Tibial nerve (tissue), 4 donors: ENCODE measurements at regions not wholly inside any gene's neighbourhood (a gene's known extent, or its start where the extent isn't known, plus 50 kb on each side); places are given as distances from the start of the nearest gene placed in this dataset.

Experiments
- DNase-seq, 2 donors: peaks; one replicate each; pipeline ENCODE4 v3.0.0-alpha.2; 2019; ENCODE audit warnings: low spot score in 2 of 2
- H3K27ac ChIP-seq, 4 donors: fragments of 200-600 bp; sonication (generic) in 3 of 4; one replicate each; pipeline ENCODE4 v1.5.1; 2017 to 2019; ENCODE audit warnings: mild to moderate bottlenecking in 1 of 4
- H3K27me3 ChIP-seq, 2 donors: fragments of 200-600 bp; sonication (generic) in 1 of 2; one replicate each; pipeline versions ENCODE4 v1.5.1 to v1.6.0; 2017 to 2019
- H3K36me3 ChIP-seq, 3 donors: fragments of 200-600 bp; sonication (generic); one replicate each; pipeline ENCODE4 v1.5.1; 2018 to 2019
- H3K4me1 ChIP-seq, 4 donors: fragments of 200-600 bp; sonication (generic) in 3 of 4; one replicate each; pipeline ENCODE4 v1.5.1; 2017 to 2019
- H3K4me3 ChIP-seq, 4 donors: fragments of 200-600 bp; sonication (generic) in 3 of 4; one replicate each; pipeline ENCODE4 v1.5.1; 2017 to 2019; ENCODE audit warnings: mild to moderate bottlenecking in 1 of 4, moderate library complexity in 1 of 4
- H3K9me3 ChIP-seq, 4 donors: fragments of 200-600 bp; sonication (generic) in 3 of 4; one replicate each; pipeline ENCODE4 v1.5.1; 2017 to 2019
- CTCF ChIP-seq, 5 experiments: fragments of 200-600 bp in 3 of 5; fragments of 450-650 bp in 2 of 5; sonication (generic) in 3 of 5; IDR thresholded peaks; one replicate each; pipeline ENCODE4 v1.5.1; 2016 to 2019; ENCODE audit warnings: antibody characterized with exemption in 5 of 5, mild to moderate bottlenecking in 3 of 5, moderate library complexity in 2 of 5
- EP300 ChIP-seq, 2 donors: sonication (generic); formaldehyde crosslinking; IDR thresholded peaks; one replicate each; pipeline ENCODE4 v1.6.1; 2017; ENCODE audit warnings: antibody characterized with exemption in 2 of 2, mild to moderate bottlenecking in 1 of 2
- POLR2A ChIP-seq, 2 donors: fragments of 450-650 bp; IDR thresholded peaks; one replicate each; pipeline ENCODE4 v1.6.1; 2017; ENCODE audit warnings: antibody characterized with exemption in 2 of 2, mild to moderate bottlenecking in 2 of 2, moderate library complexity in 2 of 2
- WGBS, 2 donors: methylation state at CpG; one replicate each; pipeline ENCODE4 v1.1.5; 2018; 5-methylcytosine and 5-hydroxymethylcytosine counted together

GRCh38 chr6:139640448-139640847 is 266.0 kb upstream of the CITED2 start:
- H3K36me3 ChIP-seq: no peaks in the 10 kb centered on the region
- no peak overlapping the region for H3K4me3 ChIP-seq
- H3K4me1 ChIP-seq: peaks cover 0 to 2% (median 0%) of the 10 kb centered on the region in 4 donors
- no peaks in the 10 kb centered on the region for H3K9me3 ChIP-seq
- 71 to 81% methylated on average over 3 of the region's 3 CpGs for WGBS, 2 donors
- TF ChIP-seq CTCF (IDR thresholded peaks at IDR 0.05) (no peak), EP300 (IDR thresholded peaks at IDR 0.05) (no peak), POLR2A (IDR thresholded peaks at IDR 0.05) (no peak)
- H3K27ac ChIP-seq: no peak overlapping the region
- no peaks in the 10 kb centered on the region for H3K27me3 ChIP-seq
- DNase-seq: no peak

GRCh38 chr6:139639507-139639906 is 265.1 kb upstream of the CITED2 start:
- DNase-seq: no peak
- Histone ChIP-seq H3K4me3 (no peak overlapping the region), H3K4me1 (no peaks in the 10 kb centered on the region), H3K9me3 (no peaks in the 10 kb centered on the region), H3K27me3 (no peaks in the 10 kb centered on the region), H3K27ac (no peak overlapping the region), H3K36me3 (no peaks in the 10 kb centered on the region)
- no peak for TF ChIP-seq CTCF (IDR thresholded peaks at IDR 0.05)
- no peak for TF ChIP-seq EP300 (IDR thresholded peaks at IDR 0.05)
- TF ChIP-seq POLR2A (IDR thresholded peaks at IDR 0.05): no peak
- 89 to 90% methylated on average over 5 of the region's 5 CpGs for WGBS, 2 donors

- Histone ChIP-seq H3K4me3 (no peak overlapping the region), H3K4me1 (no peaks in the 10 kb centered on the region), H3K27ac (no peak overlapping the region), H3K27me3 (no peaks in the 10 kb centered on the region), H3K9me3 (no peaks in the 10 kb centered on the region), H3K36me3 (no peaks in the 10 kb centered on the region)
- TF ChIP-seq POLR2A (IDR thresholded peaks at IDR 0.05): no peak
- TF ChIP-seq CTCF (IDR thresholded peaks at IDR 0.05): no peak
- TF ChIP-seq EP300 (IDR thresholded peaks at IDR 0.05): no peak
- WGBS, 2 donors: 81 to 86% methylated on average over 5 of the region's 5 CpGs
- DNase-seq: no peak
Measured at GRCh38 chr6:139638179-139638941, 263.9 kb upstream of the CITED2 start.

GRCh38 chr6:139637766-139638165 is 263.3 kb upstream of the CITED2 start:
- Histone ChIP-seq H3K27ac (no peak overlapping the region), H3K4me3 (no peak overlapping the region), H3K27me3 (no peaks in the 10 kb centered on the region), H3K36me3 (no peaks in the 10 kb centered on the region), H3K9me3 (no peaks in the 10 kb centered on the region), H3K4me1 (no peaks in the 10 kb centered on the region)
- no peak for TF ChIP-seq POLR2A (IDR thresholded peaks at IDR 0.05)
- no peak for TF ChIP-seq CTCF (IDR thresholded peaks at IDR 0.05)
- TF ChIP-seq EP300 (IDR thresholded peaks at IDR 0.05): no peak
- DNase-seq: no peak

GRCh38 chr6:139636391-139636790 is 261.9 kb upstream of the CITED2 start:
- H3K9me3 ChIP-seq: no peaks in the 10 kb centered on the region
- no peaks in the 10 kb centered on the region for H3K27me3 ChIP-seq
- no peak overlapping the region for H3K27ac ChIP-seq
- H3K4me1 ChIP-seq: no peaks in the 10 kb centered on the region
- TF ChIP-seq POLR2A (IDR thresholded peaks at IDR 0.05): no peak
- no peak for TF ChIP-seq EP300 (IDR thresholded peaks at IDR 0.05)
- no peak for TF ChIP-seq CTCF (IDR thresholded peaks at IDR 0.05)
- H3K36me3 ChIP-seq: no peaks in the 10 kb centered on the region
- DNase-seq: no peak
- WGBS, 2 donors: 88% methylated on average over 1 of the region's 1 CpG; no CpG with 5 or more reads in 1 of the 2 donors
- H3K4me3 ChIP-seq: no peak overlapping the region
